ENCODE measurements at regions not wholly inside any gene's neighbourhood (a gene's known extent, or its start where the extent isn't known, plus 50 kb on each side); places are given as distances from the start of the nearest gene placed in this dataset.

GRCh38 chrX:39898147-39898546 is 199.6 kb downstream of the BCOR start (continued):
- no peak for TF ChIP-seq CBX2 (IDR thresholded peaks at IDR 0.05; ENCODE audit: insufficient read depth, low read length, poor library complexity, severe bottlenecking)
- TF ChIP-seq RAD51 (IDR thresholded peaks at IDR 0.05; ENCODE audit: borderline replicate concordance, low read depth) = no peak
- TF ChIP-seq ZNF609 (CRISPR knock-in tag; IDR thresholded peaks at IDR 0.05; ENCODE audit: borderline replicate concordance) = no peak
- no peak for TF ChIP-seq FOXP1 (CRISPR knock-in tag; IDR thresholded peaks at IDR 0.05)
- TF ChIP-seq HNRNPUL1 (IDR thresholded peaks at IDR 0.05; ENCODE audit: low read length) = no peak
- TF ChIP-seq, protein P1, sequence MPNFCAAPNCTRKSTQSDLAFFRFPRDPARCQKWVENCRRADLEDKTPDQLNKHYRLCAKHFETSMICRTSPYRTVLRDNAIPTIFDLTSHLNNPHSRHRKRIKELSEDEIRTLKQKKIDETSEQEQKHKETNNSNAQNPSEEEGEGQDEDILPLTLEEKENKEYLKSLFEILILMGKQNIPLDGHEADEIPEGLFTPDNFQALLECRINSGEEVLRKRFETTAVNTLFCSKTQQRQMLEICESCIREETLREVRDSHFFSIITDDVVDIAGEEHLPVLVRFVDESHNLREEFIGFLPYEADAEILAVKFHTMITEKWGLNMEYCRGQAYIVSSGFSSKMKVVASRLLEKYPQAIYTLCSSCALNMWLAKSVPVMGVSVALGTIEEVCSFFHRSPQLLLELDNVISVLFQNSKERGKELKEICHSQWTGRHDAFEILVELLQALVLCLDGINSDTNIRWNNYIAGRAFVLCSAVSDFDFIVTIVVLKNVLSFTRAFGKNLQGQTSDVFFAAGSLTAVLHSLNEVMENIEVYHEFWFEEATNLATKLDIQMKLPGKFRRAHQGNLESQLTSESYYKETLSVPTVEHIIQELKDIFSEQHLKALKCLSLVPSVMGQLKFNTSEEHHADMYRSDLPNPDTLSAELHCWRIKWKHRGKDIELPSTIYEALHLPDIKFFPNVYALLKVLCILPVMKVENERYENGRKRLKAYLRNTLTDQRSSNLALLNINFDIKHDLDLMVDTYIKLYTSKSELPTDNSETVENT (CRISPR knock-in tag; IDR thresholded peaks at IDR 0.05) = no peak
- TF ChIP-seq, protein P2, sequence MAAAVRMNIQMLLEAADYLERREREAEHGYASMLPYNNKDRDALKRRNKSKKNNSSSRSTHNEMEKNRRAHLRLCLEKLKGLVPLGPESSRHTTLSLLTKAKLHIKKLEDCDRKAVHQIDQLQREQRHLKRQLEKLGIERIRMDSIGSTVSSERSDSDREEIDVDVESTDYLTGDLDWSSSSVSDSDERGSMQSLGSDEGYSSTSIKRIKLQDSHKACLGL (CRISPR knock-in tag; IDR thresholded peaks at IDR 0.05; ENCODE audit: borderline replicate concordance, poor library complexity, severe bottlenecking) = no peak
- no peak for TF ChIP-seq ZFP91 (CRISPR knock-in tag; IDR thresholded peaks at IDR 0.05)
- no peak for TF ChIP-seq NCOA6 (IDR thresholded peaks at IDR 0.05)
- TF ChIP-seq, protein P3, sequence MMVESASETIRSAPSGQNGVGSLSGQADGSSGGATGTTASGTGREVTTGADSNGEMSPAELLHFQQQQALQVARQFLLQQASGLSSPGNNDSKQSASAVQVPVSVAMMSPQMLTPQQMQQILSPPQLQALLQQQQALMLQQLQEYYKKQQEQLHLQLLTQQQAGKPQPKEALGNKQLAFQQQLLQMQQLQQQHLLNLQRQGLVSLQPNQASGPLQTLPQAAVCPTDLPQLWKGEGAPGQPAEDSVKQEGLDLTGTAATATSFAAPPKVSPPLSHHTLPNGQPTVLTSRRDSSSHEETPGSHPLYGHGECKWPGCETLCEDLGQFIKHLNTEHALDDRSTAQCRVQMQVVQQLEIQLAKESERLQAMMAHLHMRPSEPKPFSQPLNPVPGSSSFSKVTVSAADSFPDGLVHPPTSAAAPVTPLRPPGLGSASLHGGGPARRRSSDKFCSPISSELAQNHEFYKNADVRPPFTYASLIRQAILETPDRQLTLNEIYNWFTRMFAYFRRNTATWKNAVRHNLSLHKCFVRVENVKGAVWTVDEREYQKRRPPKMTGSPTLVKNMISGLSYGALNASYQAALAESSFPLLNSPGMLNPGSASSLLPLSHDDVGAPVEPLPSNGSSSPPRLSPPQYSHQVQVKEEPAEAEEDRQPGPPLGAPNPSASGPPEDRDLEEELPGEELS (CRISPR knock-in tag; IDR thresholded peaks at IDR 0.05; ENCODE audit: borderline replicate concordance) = no peak
- TF ChIP-seq BDP1 (IDR thresholded peaks at IDR 0.05; ENCODE audit: insufficient read depth, insufficient read length) = no peak
- TF ChIP-seq PURB (CRISPR knock-in tag; IDR thresholded peaks at IDR 0.05; ENCODE audit: low read depth) = no peak
- TF ChIP-seq GTF2E2 (tag; IDR thresholded peaks at IDR 0.05) = no peak
